ENCODE measurements at regions not wholly inside any gene's neighbourhood (a gene's known extent, or its start where the extent isn't known, plus 50 kb on each side); places are given as distances from the start of the nearest gene placed in this dataset.

DNA sequence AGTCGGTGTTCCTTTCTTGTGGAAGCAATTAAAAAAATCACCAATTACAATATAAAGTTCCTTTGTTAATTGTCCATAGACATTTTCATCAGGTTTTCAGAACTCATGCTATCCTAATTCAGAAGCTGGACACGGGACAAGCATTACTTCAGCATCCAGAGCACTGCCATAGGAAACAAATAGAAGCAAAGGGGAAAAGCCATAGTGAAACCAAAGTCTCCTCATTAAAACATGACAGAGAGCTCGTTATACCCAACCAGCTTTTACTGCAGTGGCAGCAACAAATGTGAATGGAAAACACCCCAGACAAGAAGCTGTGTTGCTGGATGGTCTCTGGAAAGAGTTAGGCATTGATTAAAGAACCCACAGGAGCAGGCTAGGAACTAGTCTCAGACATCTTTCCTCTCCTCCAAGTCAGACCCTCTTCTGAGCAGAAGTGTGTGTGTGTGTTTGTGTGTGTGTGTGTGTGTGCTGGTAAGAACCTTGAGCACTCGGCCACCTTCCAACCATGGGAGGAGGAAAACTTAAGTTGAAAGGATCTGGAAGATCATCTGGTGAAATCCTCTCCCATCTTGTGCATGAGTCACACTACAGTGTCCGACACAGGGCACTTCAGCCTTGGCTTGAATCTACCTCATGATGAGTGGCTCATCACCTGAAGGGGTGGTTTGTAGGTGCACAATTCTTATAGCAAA lies 162.6 kb upstream of the ADAMTS16 start:
- TF ChIP-seq, protein P1, sequence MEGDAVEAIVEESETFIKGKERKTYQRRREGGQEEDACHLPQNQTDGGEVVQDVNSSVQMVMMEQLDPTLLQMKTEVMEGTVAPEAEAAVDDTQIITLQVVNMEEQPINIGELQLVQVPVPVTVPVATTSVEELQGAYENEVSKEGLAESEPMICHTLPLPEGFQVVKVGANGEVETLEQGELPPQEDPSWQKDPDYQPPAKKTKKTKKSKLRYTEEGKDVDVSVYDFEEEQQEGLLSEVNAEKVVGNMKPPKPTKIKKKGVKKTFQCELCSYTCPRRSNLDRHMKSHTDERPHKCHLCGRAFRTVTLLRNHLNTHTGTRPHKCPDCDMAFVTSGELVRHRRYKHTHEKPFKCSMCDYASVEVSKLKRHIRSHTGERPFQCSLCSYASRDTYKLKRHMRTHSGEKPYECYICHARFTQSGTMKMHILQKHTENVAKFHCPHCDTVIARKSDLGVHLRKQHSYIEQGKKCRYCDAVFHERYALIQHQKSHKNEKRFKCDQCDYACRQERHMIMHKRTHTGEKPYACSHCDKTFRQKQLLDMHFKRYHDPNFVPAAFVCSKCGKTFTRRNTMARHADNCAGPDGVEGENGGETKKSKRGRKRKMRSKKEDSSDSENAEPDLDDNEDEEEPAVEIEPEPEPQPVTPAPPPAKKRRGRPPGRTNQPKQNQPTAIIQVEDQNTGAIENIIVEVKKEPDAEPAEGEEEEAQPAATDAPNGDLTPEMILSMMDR (IDR thresholded peaks at IDR 0.05): no peak
- TF ChIP-seq POLR2A (IDR thresholded peaks at IDR 0.05): no peak

All from esophagus squamous epithelium (tissue), 4 donors.